ENCODE measurements at regions not wholly inside any gene's neighbourhood (a gene's known extent, or its start where the extent isn't known, plus 50 kb on each side); places are given as distances from the start of the nearest gene placed in this dataset.

- H3K9ac ChIP-seq (ENCODE audit: low read depth in 1 of 2, low read length in 2 of 2): no peak overlapping the region
- H3K36me3 ChIP-seq (ENCODE audit: control insufficient read depth in 4 of 4, insufficient read depth in 3 of 4, low read depth in 1 of 4, low read length in 3 of 4): no peaks in the 10 kb centered on the region
- no peak overlapping the region for H3K4me3 ChIP-seq (ENCODE audit: low read depth in 1 of 3, low read length in 3 of 3)
- 94% methylated on average over 4 of the region's 4 CpGs for WGBS
- peaks cover 0 to 1% (median 0%) of the 10 kb centered on the region in 4 donors for H3K9me3 ChIP-seq (ENCODE audit: control insufficient read depth in 4 of 4, low read length in 3 of 4)
- TF ChIP-seq RAD21 (IDR thresholded peaks at IDR 0.05): no peak
- TF ChIP-seq, protein P1, sequence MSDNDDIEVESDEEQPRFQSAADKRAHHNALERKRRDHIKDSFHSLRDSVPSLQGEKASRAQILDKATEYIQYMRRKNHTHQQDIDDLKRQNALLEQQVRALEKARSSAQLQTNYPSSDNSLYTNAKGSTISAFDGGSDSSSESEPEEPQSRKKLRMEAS (IDR thresholded peaks at IDR 0.05): no peak
- TF ChIP-seq GABPA (IDR thresholded peaks at IDR 0.05 in 1 of 2, conservative IDR thresholded peaks at IDR 0.05 in 1 of 2): no peak
- no peak for TF ChIP-seq HNF4G (IDR thresholded peaks at IDR 0.05)
- TF ChIP-seq CTCF (IDR thresholded peaks at IDR 0.05; ENCODE audit: low read depth, low read length, missing input control): no peak
- TF ChIP-seq YY1 (IDR thresholded peaks at IDR 0.05): no peak
- no peak for TF ChIP-seq JUND (IDR thresholded peaks at IDR 0.05)
- no peak for TF ChIP-seq FOXA2 (IDR thresholded peaks at IDR 0.05)
- no peak for TF ChIP-seq TAF1 (conservative IDR thresholded peaks at IDR 0.05)
- no peak for TF ChIP-seq RXRA (IDR thresholded peaks at IDR 0.05)
- TF ChIP-seq, protein P2, sequence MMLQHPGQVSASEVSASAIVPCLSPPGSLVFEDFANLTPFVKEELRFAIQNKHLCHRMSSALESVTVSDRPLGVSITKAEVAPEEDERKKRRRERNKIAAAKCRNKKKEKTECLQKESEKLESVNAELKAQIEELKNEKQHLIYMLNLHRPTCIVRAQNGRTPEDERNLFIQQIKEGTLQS (IDR thresholded peaks at IDR 0.05): no peak
- TF ChIP-seq SP1 (IDR thresholded peaks at IDR 0.05): no peak
- TF ChIP-seq HNF4A (conservative IDR thresholded peaks at IDR 0.05): no peak
- no peak for TF ChIP-seq NR2F2 (IDR thresholded peaks at IDR 0.05)
- no peak for TF ChIP-seq EGR1 (IDR thresholded peaks at IDR 0.05; ENCODE audit: low read depth in 2 of 2)
- no peak for TF ChIP-seq FOXA1 (IDR thresholded peaks at IDR 0.05)
- no peak for TF ChIP-seq ZBTB33 (IDR thresholded peaks at IDR 0.05)
- TF ChIP-seq, protein P3, sequence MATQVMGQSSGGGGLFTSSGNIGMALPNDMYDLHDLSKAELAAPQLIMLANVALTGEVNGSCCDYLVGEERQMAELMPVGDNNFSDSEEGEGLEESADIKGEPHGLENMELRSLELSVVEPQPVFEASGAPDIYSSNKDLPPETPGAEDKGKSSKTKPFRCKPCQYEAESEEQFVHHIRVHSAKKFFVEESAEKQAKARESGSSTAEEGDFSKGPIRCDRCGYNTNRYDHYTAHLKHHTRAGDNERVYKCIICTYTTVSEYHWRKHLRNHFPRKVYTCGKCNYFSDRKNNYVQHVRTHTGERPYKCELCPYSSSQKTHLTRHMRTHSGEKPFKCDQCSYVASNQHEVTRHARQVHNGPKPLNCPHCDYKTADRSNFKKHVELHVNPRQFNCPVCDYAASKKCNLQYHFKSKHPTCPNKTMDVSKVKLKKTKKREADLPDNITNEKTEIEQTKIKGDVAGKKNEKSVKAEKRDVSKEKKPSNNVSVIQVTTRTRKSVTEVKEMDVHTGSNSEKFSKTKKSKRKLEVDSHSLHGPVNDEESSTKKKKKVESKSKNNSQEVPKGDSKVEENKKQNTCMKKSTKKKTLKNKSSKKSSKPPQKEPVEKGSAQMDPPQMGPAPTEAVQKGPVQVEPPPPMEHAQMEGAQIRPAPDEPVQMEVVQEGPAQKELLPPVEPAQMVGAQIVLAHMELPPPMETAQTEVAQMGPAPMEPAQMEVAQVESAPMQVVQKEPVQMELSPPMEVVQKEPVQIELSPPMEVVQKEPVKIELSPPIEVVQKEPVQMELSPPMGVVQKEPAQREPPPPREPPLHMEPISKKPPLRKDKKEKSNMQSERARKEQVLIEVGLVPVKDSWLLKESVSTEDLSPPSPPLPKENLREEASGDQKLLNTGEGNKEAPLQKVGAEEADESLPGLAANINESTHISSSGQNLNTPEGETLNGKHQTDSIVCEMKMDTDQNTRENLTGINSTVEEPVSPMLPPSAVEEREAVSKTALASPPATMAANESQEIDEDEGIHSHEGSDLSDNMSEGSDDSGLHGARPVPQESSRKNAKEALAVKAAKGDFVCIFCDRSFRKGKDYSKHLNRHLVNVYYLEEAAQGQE (IDR thresholded peaks at IDR 0.05): no peak
- H3K27ac ChIP-seq (ENCODE audit: low read depth in 1 of 2, low read length in 2 of 2): no peak overlapping the region
- no peak for DNase-seq (ENCODE audit: low spot score)
- H3K27me3 ChIP-seq (ENCODE audit: control insufficient read depth in 4 of 4, insufficient read depth in 4 of 4, low read length in 3 of 4): no peaks in the 10 kb centered on the region
- no peaks in the 10 kb centered on the region for H3K4me1 ChIP-seq (ENCODE audit: control insufficient read depth in 4 of 4, insufficient read depth in 4 of 4, low read length in 3 of 4)
These were observed 453.0 kb downstream of the DIPK2A start for GRCh38 chr3:144424606-144425005.
